Left lung (tissue), 4 donors: ENCODE measurements at regions not wholly inside any gene's neighbourhood (a gene's known extent, or its start where the extent isn't known, plus 50 kb on each side); places are given as distances from the start of the nearest gene placed in this dataset.

Source experiments
- ATAC-seq: fragments of 200-7000 bp; cut with Tn5 transposase; one replicate; pipeline ENCODE4 v1.9.1; 2020; ENCODE audit warnings: moderate library complexity
- DNase-seq, 4 donors: peaks; one replicate each; pipeline ENCODE4 v3.0.0-alpha.2; 2013 to 2020
- H3K27ac ChIP-seq, 2 donors: fragments of 200-600 bp; sonication (generic) in 1 of 2; one replicate each; pipeline versions ENCODE4 v1.5.0 to v1.8.0; 2020 to 2021
- H3K27me3 ChIP-seq, 2 donors: fragments of 200-600 bp; sonication (generic) in 1 of 2; one replicate each; pipeline versions ENCODE4 v1.5.0 to v1.8.0; 2020 to 2021
- H3K36me3 ChIP-seq, 2 donors: fragments of 200-600 bp; sonication (generic) in 1 of 2; one replicate each; pipeline versions ENCODE4 v1.5.0 to v1.8.0; 2020 to 2021
- H3K4me1 ChIP-seq, 2 donors: fragments of 200-600 bp; one replicate each; pipeline ENCODE4 v1.8.0; 2021
- H3K4me3 ChIP-seq, 2 donors: fragments of 200-600 bp; sonication (generic) in 1 of 2; one replicate each; pipeline versions ENCODE4 v1.5.0 to v1.8.0; 2020 to 2021; ENCODE audit warnings: mild to moderate bottlenecking in 1 of 2
- H3K9me3 ChIP-seq, 2 donors: fragments of 200-600 bp; sonication (generic) in 1 of 2; one replicate each; pipeline versions ENCODE4 v1.5.0 to v1.8.0; 2020 to 2021
- CTCF ChIP-seq, 2 donors: fragments of 200-600 bp; sonication (generic) in 1 of 2; IDR thresholded peaks; one replicate each; pipeline versions ENCODE4 v1.5.0 to v1.8.0; 2021; ENCODE audit warnings: antibody characterized with exemption in 2 of 2
- intact Hi-C, 2 donors: fragments of 100-400 bp; cut with DNase I; formaldehyde crosslinking; loops; one replicate each; pipeline versions ENCODE4 v1.11.2 to v1.14.2; 2022
- donor health status: DM: no; HTN: yes; CAD: no.
- donor health status: DM: no; HTN: no; CAD: no.

DNA sequence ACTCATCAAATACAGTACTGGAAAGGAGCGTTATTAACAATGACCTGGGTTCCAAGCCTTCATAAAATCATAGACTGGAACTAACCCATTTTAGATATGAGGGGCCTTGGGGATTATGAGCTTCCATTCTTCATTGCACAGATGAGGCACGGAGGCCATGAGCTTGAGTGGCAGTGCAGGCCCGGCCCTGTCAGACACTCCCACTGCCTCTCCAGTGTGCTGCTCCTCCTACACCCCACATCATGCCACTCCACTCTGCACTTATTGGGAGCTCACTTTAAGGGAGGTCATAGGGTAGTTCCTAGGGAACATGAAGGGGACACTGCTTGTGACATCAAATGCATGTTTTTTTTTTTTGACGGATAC, 77.9 kb downstream of the TSN start:
- Histone ChIP-seq H3K36me3 (no peaks in the 10 kb centered on the region), H3K27ac (no peak overlapping the region), H3K27me3 (no peaks in the 10 kb centered on the region), H3K4me3 (no peak overlapping the region), H3K4me1 (no peaks in the 10 kb centered on the region), H3K9me3 (no peaks in the 10 kb centered on the region)
- ATAC-seq (no peak), DNase-seq (no peak)
- no peak for TF ChIP-seq CTCF (IDR thresholded peaks at IDR 0.05)
- intact Hi-C loops = no loop called here

- Histone ChIP-seq H3K4me1 (no peaks in the 10 kb centered on the region), H3K9me3 (no peaks in the 10 kb centered on the region), H3K27ac (no peak overlapping the region), H3K27me3 (no peaks in the 10 kb centered on the region), H3K4me3 (no peak overlapping the region), H3K36me3 (no peaks in the 10 kb centered on the region)
- intact Hi-C loops = no loop called here
- DNase-seq = no peak
- ATAC-seq = no peak
- no peak for TF ChIP-seq CTCF (IDR thresholded peaks at IDR 0.05)
Measured at GRCh38 chr2:121836611-121837010, 81.2 kb downstream of the TSN start.

GRCh38 chr2:121837591-121837990, 82.1 kb downstream of the TSN start:
- Histone ChIP-seq H3K36me3 (no peaks in the 10 kb centered on the region), H3K27me3 (no peaks in the 10 kb centered on the region), H3K27ac (no peak overlapping the region), H3K4me3 (no peak overlapping the region), H3K9me3 (no peaks in the 10 kb centered on the region), H3K4me1 (no peaks in the 10 kb centered on the region)
- intact Hi-C loops = no loop called here
- ATAC-seq (no peak), DNase-seq (no peak)
- TF ChIP-seq CTCF (IDR thresholded peaks at IDR 0.05) = no peak

- no peaks in the 10 kb centered on the region for H3K36me3 ChIP-seq
- no peak overlapping the region for H3K27ac ChIP-seq
- DNase-seq (no peak), ATAC-seq (no peak)
- H3K9me3 ChIP-seq = no peaks in the 10 kb centered on the region
- no peak overlapping the region for H3K4me3 ChIP-seq
- H3K27me3 ChIP-seq = no peaks in the 10 kb centered on the region
- H3K4me1 ChIP-seq = no peaks in the 10 kb centered on the region
- TF ChIP-seq CTCF (IDR thresholded peaks at IDR 0.05) = no peak
- intact Hi-C loops = no loop called here
Measured at GRCh38 chr2:121838551-121838950, 83.1 kb downstream of the TSN start.

GRCh38 chr2:121839584-121839983, 84.1 kb downstream of the TSN start:
- no peak for ATAC-seq
- Histone ChIP-seq H3K27me3 (no peaks in the 10 kb centered on the region), H3K4me1 (no peaks in the 10 kb centered on the region), H3K4me3 (no peak overlapping the region), H3K36me3 (no peaks in the 10 kb centered on the region), H3K27ac (no peak overlapping the region), H3K9me3 (no peaks in the 10 kb centered on the region)
- intact Hi-C loops = no loop called here
- TF ChIP-seq CTCF (IDR thresholded peaks at IDR 0.05) = no peak
- DNase-seq = no peak
